ENCODE measurements at regions not wholly inside any gene's neighbourhood (a gene's known extent, or its start where the extent isn't known, plus 50 kb on each side); places are given as distances from the start of the nearest gene placed in this dataset.

DNA sequence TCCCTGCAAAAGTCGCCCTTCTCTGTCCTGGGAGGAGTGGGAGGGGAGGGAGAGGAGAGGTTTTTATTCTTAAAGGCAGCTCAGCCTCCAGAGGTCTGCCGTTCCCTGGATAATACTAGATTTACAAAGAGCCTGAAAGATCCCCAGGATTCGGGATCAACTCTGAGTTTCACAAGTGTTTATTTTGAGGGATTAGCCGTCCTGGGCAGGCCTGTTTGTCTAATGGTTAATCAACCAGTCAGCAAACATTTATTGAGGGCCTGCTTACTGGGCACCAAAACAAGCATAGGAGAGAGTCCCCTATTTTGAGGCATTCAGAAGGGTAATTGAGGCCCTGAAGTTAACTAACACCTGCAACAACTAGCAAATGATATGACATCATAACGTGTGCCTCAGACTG lies 152.6 kb upstream of the SLC1A4 start:
- TF ChIP-seq, protein P1, sequence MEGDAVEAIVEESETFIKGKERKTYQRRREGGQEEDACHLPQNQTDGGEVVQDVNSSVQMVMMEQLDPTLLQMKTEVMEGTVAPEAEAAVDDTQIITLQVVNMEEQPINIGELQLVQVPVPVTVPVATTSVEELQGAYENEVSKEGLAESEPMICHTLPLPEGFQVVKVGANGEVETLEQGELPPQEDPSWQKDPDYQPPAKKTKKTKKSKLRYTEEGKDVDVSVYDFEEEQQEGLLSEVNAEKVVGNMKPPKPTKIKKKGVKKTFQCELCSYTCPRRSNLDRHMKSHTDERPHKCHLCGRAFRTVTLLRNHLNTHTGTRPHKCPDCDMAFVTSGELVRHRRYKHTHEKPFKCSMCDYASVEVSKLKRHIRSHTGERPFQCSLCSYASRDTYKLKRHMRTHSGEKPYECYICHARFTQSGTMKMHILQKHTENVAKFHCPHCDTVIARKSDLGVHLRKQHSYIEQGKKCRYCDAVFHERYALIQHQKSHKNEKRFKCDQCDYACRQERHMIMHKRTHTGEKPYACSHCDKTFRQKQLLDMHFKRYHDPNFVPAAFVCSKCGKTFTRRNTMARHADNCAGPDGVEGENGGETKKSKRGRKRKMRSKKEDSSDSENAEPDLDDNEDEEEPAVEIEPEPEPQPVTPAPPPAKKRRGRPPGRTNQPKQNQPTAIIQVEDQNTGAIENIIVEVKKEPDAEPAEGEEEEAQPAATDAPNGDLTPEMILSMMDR (IDR thresholded peaks at IDR 0.05) = no peak
- TF ChIP-seq POLR2A (IDR thresholded peaks at IDR 0.05) (no peak), EP300 (IDR thresholded peaks at IDR 0.05) (no peak)

All from sigmoid colon (tissue), 4 donors.